ENCODE measurements at regions not wholly inside any gene's neighbourhood (a gene's known extent, or its start where the extent isn't known, plus 50 kb on each side); places are given as distances from the start of the nearest gene placed in this dataset.
A peak's percentile ranks its signal among the peaks of the same experiment; 100 is the strongest.

DNA sequence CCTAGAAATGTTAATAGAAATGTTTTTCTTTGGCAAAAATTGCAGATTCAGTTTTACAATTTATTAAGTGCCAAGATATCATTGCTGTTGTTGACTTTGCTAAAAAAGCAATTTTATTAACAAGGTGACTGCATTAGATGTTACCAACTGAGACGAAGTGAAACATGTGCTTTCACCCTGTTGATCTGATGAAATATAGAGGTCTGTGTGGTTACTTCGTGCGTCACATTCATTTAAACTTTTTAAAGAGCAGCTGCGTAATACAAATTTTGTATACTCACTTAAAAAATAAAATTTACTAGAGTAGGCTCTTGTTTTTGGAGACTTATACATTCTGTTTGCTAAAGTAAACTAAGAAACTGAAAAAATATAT is 465.7 kb downstream of the USP25 start:
- Histone ChIP-seq H3K9me3 (ENCODE audit: insufficient read depth, low read length) (no peaks in the 10 kb centered on the region), H3K4me2 (ENCODE audit: low read length) (0 out of 2 replicates have a peak overlapping the region, but pooled peaks have one; percentile 3), H3K9ac (ENCODE audit: low read length) (no peak overlapping the region), H3K27me3 (ENCODE audit: low read depth, low read length) (no peaks in the 10 kb centered on the region), H3K4me1 (ENCODE audit: low read length) (peaks cover 7% of the 10 kb centered on the region; the same call in 1 of the 2 replicates), H4K20me1 (ENCODE audit: insufficient read depth, low read length) (no peaks in the 10 kb centered on the region), H2AFZ (ENCODE audit: low read depth, low read length) (no peak overlapping the region), H3K36me3 (replicated peaks; ENCODE audit: low read depth, low read length) (no peaks in the 10 kb centered on the region), H3K4me3 (ENCODE audit: low read length) (no peak overlapping the region), H3K79me2 (ENCODE audit: low read length) (no peaks in the 10 kb centered on the region), H3K27ac (ENCODE audit: low read length) (no peak overlapping the region)
- TF ChIP-seq EZH2phosphoT487 (IDR thresholded peaks at IDR 0.05; ENCODE audit: low read depth), result no peak
- TF ChIP-seq, protein P1, sequence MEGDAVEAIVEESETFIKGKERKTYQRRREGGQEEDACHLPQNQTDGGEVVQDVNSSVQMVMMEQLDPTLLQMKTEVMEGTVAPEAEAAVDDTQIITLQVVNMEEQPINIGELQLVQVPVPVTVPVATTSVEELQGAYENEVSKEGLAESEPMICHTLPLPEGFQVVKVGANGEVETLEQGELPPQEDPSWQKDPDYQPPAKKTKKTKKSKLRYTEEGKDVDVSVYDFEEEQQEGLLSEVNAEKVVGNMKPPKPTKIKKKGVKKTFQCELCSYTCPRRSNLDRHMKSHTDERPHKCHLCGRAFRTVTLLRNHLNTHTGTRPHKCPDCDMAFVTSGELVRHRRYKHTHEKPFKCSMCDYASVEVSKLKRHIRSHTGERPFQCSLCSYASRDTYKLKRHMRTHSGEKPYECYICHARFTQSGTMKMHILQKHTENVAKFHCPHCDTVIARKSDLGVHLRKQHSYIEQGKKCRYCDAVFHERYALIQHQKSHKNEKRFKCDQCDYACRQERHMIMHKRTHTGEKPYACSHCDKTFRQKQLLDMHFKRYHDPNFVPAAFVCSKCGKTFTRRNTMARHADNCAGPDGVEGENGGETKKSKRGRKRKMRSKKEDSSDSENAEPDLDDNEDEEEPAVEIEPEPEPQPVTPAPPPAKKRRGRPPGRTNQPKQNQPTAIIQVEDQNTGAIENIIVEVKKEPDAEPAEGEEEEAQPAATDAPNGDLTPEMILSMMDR (IDR thresholded peaks at IDR 0.05; ENCODE audit: low read depth, low read length), result no peak

DNA sequence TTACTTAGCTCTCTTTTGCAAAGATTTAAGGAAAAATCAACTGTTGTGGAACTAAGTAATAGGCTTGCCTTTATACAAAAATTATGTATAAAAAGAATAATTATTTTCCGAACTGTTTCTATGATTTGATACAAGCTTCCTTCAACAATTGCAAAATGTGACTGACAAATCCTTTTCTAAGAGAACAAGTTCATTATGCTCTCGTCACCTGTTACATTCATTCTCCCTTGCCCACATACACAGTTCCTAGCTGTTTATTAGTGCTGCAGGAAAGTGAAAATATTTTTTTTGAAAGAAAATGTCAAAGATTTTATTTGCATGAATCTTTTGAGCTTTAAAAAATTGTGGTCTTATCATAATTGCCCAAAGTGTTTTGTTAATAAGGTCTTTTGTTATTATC is 466.2 kb downstream of the USP25 start:
- Histone ChIP-seq H3K4me3 (ENCODE audit: low read length) (no peak overlapping the region), H3K27me3 (ENCODE audit: low read depth, low read length) (no peaks in the 10 kb centered on the region), H3K4me2 (ENCODE audit: low read length) (no peak overlapping the region), H3K36me3 (replicated peaks; ENCODE audit: low read depth, low read length) (no peaks in the 10 kb centered on the region), H3K79me2 (ENCODE audit: low read length) (no peaks in the 10 kb centered on the region), H3K9me3 (ENCODE audit: insufficient read depth, low read length) (no peaks in the 10 kb centered on the region), H3K27ac (ENCODE audit: low read length) (no peak overlapping the region), H2AFZ (ENCODE audit: low read depth, low read length) (no peak overlapping the region), H3K9ac (ENCODE audit: low read length) (no peak overlapping the region), H3K4me1 (ENCODE audit: low read length) (peaks cover 7% of the 10 kb centered on the region; the same call in 1 of the 2 replicates), H4K20me1 (ENCODE audit: insufficient read depth, low read length) (no peaks in the 10 kb centered on the region)
- no peak for TF ChIP-seq EZH2phosphoT487 (IDR thresholded peaks at IDR 0.05; ENCODE audit: low read depth)
- TF ChIP-seq, protein P1 (IDR thresholded peaks at IDR 0.05; ENCODE audit: low read depth, low read length), result no peak

DNA sequence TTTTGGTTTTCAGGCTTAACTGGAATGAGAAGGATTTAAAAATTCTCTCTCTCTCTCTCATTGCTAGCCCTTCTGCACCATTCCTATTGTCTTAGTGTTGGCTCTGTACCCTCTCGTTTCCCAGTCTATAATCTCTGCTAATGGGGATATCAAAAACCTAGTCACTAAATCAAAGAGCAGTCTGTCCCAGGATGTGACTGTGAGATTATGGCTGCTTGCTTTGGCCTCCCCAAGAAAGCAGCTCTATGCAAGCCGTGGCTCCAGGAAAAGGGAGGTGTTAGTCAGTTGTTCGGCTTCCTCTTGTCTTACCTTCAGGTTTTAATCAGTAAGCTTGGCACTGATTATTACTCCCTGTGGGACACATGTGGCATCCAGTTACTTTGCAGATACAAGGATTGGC is 468.8 kb downstream of the USP25 start:
- Histone ChIP-seq H3K9me3 (ENCODE audit: insufficient read depth, low read length) (no peaks in the 10 kb centered on the region), H3K4me1 (ENCODE audit: low read length) (peaks cover 7% of the 10 kb centered on the region; the same call in 1 of the 2 replicates), H3K27ac (ENCODE audit: low read length) (no peak overlapping the region), H3K9ac (ENCODE audit: low read length) (no peak overlapping the region), H2AFZ (ENCODE audit: low read depth, low read length) (no peak overlapping the region), H3K4me2 (ENCODE audit: low read length) (no peak overlapping the region), H3K4me3 (ENCODE audit: low read length) (no peak overlapping the region), H3K79me2 (ENCODE audit: low read length) (no peaks in the 10 kb centered on the region), H4K20me1 (ENCODE audit: insufficient read depth, low read length) (no peaks in the 10 kb centered on the region), H3K27me3 (ENCODE audit: low read depth, low read length) (no peaks in the 10 kb centered on the region), H3K36me3 (replicated peaks; ENCODE audit: low read depth, low read length) (no peaks in the 10 kb centered on the region)
- TF ChIP-seq EZH2phosphoT487 (IDR thresholded peaks at IDR 0.05; ENCODE audit: low read depth), result no peak
- TF ChIP-seq, protein P1 (IDR thresholded peaks at IDR 0.05; ENCODE audit: low read depth, low read length), result no peak

DNA sequence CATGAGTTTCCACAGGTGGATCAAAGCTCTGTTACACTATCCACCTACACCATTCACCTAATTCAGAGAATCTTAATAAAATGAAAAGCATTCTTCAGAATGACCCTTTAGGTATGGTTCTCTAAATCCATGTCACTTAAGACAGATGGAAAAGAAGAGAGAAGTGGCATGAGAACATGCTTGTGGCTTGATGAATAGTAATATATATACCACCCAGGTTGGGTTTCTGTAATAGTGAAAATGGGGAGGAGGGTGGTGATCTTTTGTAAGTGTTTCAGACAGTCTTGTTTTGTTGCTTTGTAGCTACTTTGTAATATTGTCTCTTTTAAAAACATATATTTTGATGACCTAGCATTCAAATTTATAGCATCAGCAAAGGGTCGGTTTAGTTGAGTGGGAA is 469.8 kb downstream of the USP25 start:
- Histone ChIP-seq H3K27me3 (ENCODE audit: low read depth, low read length) (no peaks in the 10 kb centered on the region), H3K9ac (ENCODE audit: low read length) (no peak overlapping the region), H3K36me3 (replicated peaks; ENCODE audit: low read depth, low read length) (no peaks in the 10 kb centered on the region), H4K20me1 (ENCODE audit: insufficient read depth, low read length) (no peaks in the 10 kb centered on the region), H3K27ac (ENCODE audit: low read length) (no peak overlapping the region), H2AFZ (ENCODE audit: low read depth, low read length) (no peak overlapping the region), H3K4me1 (ENCODE audit: low read length) (peaks cover 4% of the 10 kb centered on the region; the same call in 1 of the 2 replicates), H3K4me3 (ENCODE audit: low read length) (no peak overlapping the region), H3K9me3 (ENCODE audit: insufficient read depth, low read length) (no peaks in the 10 kb centered on the region), H3K4me2 (ENCODE audit: low read length) (no peak overlapping the region), H3K79me2 (ENCODE audit: low read length) (no peaks in the 10 kb centered on the region)
- TF ChIP-seq EZH2phosphoT487 (IDR thresholded peaks at IDR 0.05; ENCODE audit: low read depth), result no peak
- TF ChIP-seq, protein P1 (IDR thresholded peaks at IDR 0.05; ENCODE audit: low read depth, low read length), result no peak
